ENCODE measurements at regions not wholly inside any gene's neighbourhood (a gene's known extent, or its start where the extent isn't known, plus 50 kb on each side); places are given as distances from the start of the nearest gene placed in this dataset.
A peak's percentile ranks its signal among the peaks of the same experiment; 100 is the strongest.

DNA sequence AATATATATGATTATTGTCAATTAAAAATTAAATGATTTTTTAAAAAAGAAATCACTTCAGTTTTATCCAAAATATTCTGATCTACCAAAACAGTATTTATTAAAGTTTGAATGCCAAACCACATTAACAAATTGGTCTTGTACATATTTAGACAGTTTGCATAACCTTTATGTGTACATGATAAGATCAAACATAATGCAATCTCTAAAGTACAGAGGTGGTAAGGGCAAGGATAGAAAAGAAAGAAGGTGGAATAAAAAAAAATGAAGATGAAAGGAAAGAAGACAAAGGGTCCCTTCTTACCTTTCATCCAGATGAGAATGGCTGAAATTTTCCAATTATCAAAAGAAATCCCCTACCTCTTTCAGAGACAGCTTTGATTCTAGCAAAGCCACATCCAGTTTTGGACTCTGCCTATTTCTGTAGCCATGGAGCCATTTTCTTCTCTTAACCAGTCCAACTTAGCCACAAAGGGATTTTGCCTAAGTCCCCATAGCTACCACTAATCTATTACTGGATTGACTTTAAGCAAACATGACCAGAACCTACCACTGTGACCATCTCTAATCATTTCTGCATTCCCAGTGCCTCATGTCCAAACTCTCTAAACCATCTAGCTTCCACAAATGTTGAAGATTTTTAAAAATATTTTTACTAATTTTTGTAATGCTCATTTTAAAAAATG lies 133.3 kb upstream of the TRPM3 start:
- Mint-ChIP-seq H3K4me1 (no peaks in the 10 kb centered on the region), H3K27ac (no peak overlapping the region), H3K4me3 (no peak overlapping the region), H3K9me3 (no peaks in the 10 kb centered on the region), H3K27me3 (peaks cover 9% of the 10 kb centered on the region)
- ATAC-seq (no peak), DNase-seq (no peak)

DNA sequence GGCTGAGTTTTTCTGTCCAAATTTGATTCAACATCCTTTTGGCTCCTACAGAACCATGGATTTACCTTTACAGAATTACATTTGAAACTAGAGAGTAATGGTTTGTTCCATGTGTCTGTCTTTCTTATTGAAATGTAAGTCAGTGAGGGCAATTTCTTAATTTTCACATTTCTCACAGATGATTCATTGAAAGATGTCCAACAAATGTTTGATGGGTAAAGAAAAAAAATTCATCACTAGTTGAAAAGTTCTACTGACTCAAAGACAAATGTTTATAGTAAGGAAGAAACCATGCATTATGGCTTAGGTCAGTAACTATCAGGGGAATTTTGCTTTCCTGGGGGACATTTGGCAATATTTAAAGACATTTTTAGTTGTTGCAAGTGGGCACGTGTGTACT lies 131.6 kb upstream of the TRPM3 start:
- Mint-ChIP-seq H3K4me1 (no peaks in the 10 kb centered on the region), H3K27me3 (peaks cover 11% of the 10 kb centered on the region), H3K9me3 (no peaks in the 10 kb centered on the region), H3K4me3 (no peak overlapping the region), H3K27ac (no peak overlapping the region)
- ATAC-seq (no peak), DNase-seq (no peak)

DNA sequence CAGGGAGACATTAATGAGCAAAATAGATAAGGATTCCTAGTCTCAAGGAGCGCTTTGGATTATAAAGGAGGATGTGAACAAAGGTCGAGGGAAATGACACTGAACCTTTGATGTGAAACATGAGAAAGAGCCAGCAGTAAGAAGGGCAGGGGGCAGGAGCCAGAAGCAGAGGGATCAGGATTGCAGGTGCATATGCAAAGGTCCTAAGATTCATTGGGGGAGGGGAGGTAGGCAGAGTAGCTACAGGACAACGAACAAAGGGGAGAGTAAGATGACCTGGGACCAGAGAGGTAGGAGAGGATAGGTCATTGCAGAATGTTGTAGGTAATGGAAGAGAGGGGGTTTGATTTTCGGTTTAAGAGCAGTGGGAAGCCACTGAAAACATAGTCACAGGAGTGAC lies 129.2 kb upstream of the TRPM3 start:
- Mint-ChIP-seq H3K27ac (no peak overlapping the region), H3K27me3 (peaks cover 11% of the 10 kb centered on the region), H3K4me1 (no peaks in the 10 kb centered on the region)

DNA sequence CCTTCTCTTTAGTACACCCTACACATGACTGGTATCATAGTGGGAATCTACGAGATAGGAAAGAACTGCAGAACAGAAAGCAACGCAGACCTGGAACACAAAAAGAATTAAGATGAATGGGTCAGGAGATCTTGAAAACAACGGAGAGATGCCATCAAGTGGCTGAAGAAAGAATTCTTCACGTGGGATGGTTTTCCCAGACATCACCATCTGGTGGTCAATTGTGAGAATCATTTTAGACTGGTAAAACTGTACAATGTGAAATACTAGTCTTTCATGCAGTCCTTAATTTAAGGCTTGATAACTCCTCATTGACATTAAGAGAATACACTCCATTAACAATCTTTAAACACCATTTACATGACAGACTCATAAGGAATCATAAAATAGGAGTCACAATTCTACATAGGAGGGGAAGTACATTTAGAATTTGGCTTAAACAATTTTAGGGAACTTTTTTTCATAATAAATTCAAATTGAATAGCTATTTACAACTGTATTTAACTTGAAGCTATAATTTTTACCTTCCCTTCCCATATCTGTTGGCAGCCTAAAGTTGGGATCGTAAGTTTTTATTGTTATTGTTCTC lies 128.4 kb upstream of the TRPM3 start:
- peaks cover 13% of the 10 kb centered on the region for H3K27me3 Mint-ChIP-seq
- no peaks in the 10 kb centered on the region for H3K4me1 Mint-ChIP-seq

More for the DNA sequence above, 129.2 kb upstream of the TRPM3 start:
- DNase-seq: no peak
- no peaks in the 10 kb centered on the region for H3K9me3 Mint-ChIP-seq
- H3K4me3 Mint-ChIP-seq: no peak overlapping the region
- ATAC-seq: no peak

DNA sequence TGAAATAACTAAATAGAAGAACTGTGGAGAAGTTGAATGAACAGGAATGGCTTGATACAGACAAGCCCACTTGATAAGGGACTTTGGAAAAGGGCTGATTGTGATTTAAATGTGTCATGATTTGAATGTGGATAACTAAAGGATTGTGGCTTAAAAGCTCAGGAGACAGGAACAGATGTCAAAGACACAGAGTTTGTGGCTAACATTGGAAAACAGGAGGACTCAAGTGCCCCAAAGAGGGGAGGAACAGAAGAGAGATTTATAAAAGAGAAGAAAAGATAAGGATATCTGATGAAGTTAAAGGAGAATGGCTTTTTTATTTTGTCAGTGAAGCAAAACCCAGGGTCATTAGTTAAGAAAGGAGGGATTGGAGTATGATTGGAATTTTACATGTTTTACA lies 124.2 kb upstream of the TRPM3 start:
- Mint-ChIP-seq H3K27ac (no peak overlapping the region), H3K27me3 (peaks cover 28% of the 10 kb centered on the region), H3K4me3 (no peak overlapping the region), H3K9me3 (no peaks in the 10 kb centered on the region), H3K4me1 (no peaks in the 10 kb centered on the region)
- DNase-seq (no peak), ATAC-seq (no peak)

More for the DNA sequence above, 128.4 kb upstream of the TRPM3 start:
- Mint-ChIP-seq H3K9me3 (no peaks in the 10 kb centered on the region), H3K4me3 (no peak overlapping the region), H3K27ac (no peak overlapping the region)
- no peak for DNase-seq
- peak; percentile 46 for ATAC-seq

DNA sequence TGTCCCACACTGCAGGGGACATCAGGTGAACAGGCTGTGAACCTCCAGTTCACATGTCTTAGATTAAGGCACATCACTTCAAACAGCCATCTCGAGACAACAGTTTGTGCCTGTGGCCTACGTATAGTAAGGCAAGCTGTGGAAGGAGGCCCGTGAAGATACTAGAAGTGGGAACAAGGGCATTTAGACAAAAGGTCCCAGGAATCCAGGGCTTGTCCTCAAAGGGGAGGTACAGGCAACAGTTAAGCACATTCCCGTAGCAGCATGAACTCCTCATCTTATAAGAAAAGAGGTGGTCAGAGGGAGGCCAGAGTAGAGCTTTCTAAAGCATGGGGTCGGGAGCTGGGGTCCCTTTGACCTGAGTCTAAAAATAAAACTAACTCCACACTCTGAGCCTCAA lies 122.5 kb upstream of the TRPM3 start:
- no peak overlapping the region for H3K4me3 Mint-ChIP-seq
- no peaks in the 10 kb centered on the region for H3K4me1 Mint-ChIP-seq
- H3K27me3 Mint-ChIP-seq: peaks cover 16% of the 10 kb centered on the region
- ATAC-seq: no peak
- H3K9me3 Mint-ChIP-seq: no peaks in the 10 kb centered on the region
- DNase-seq: no peak
- H3K27ac Mint-ChIP-seq: no peak overlapping the region

DNA sequence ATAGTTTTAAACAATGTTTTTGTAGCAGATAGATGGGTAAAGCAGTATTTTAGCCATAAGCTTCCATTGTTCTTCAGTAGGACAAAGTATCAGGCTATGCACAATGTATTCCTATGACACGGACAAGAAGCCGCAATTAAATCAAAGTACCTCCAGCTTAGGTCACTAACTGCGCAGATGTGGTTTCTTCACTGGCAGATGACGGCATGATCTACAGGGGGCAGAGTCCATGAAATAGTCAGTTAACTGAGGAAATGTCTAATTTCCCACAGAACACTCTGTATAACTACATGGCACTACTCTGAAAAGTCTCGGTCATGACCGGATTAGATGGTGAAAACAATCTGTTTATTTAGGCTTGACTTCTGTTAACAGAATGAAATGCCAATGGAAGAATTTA lies 120.7 kb upstream of the TRPM3 start:
- no peak overlapping the region for H3K27ac Mint-ChIP-seq

DNA sequence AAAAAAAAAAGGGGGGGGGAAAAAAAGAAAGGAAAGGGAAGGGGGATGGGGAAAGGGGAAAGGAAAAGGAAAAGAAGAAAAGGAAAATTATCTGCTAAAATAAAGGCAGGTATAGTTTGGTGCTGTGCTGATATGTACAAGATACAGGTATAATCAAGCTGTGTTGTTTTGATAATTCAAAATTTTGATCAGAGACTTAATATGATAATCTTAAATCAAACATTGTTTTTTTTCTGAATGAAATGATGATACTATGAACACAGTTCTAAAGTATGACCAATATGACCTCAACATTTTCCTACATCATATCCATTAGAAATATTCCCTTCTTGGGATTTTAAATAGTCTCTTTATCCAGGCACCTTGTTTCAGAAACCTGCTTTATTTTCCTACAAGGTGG lies 115.6 kb upstream of the TRPM3 start:
- Mint-ChIP-seq H3K27ac (no peak overlapping the region), H3K4me1 (no peaks in the 10 kb centered on the region), H3K27me3 (no peaks in the 10 kb centered on the region), H3K9me3 (no peaks in the 10 kb centered on the region), H3K4me3 (no peak overlapping the region)
- DNase-seq (no peak), ATAC-seq (no peak)

More for the DNA sequence above, 120.7 kb upstream of the TRPM3 start:
- DNase-seq (no peak), ATAC-seq (no peak)
- Mint-ChIP-seq H3K4me1 (no peaks in the 10 kb centered on the region), H3K4me3 (no peak overlapping the region), H3K27me3 (peaks cover 16% of the 10 kb centered on the region), H3K9me3 (no peaks in the 10 kb centered on the region)

DNA sequence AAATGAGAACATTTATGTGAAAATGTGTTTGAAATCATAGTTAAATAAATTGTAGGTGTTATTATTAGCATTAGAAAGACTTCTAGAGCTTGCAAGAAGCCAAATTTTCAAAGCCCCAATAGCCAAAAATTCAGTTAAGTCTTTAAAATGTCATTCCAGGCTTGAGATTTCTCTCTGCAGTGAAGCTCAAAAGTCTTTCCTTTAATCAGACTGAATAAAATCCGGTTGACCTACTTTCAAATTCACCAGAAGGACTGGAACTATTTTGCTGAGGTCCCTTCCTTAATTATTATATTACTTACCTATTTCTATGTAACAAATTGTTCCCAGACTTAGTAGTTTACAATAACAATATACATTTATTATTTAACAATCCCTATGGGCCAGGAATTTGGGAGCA lies 112.2 kb upstream of the TRPM3 start:
- no peak for ATAC-seq
- no peak for DNase-seq
- Mint-ChIP-seq H3K27me3 (no peaks in the 10 kb centered on the region), H3K4me1 (no peaks in the 10 kb centered on the region), H3K9me3 (no peaks in the 10 kb centered on the region), H3K4me3 (no peak overlapping the region), H3K27ac (no peak overlapping the region)

DNA sequence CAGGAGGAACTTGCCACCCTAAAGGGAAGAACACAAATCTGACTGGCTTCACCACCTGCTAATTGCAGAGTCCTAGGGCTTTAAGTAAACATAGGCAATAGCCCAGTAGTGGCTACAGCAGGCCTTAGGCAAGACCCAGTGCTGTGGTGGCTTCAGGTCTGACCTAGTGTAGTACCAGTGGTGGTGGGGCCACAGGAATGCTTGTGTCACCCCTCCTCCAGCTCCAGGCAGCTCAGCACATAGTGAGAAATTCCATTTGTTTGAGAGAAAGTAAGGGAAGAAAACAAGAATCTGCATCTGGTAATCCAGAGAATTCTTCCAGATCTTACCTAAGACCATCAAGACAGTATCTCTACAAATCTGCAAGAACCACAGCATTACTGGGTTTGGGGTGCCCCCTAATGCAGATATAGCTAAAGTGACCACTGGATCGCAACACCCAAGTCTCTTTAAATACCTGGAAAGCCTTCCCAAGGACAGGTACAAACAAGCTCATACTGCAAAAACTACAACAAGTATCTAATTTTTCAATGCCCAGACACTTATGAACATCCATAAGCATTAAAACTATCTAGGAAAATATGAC lies 102.6 kb upstream of the TRPM3 start:
- Mint-ChIP-seq H3K27me3 (peaks cover 6% of the 10 kb centered on the region), H3K4me1 (no peaks in the 10 kb centered on the region), H3K4me3 (no peak overlapping the region), H3K9me3 (peaks cover 0 to 4% of the 10 kb centered on the region in 2 donors), H3K27ac (no peak overlapping the region)
- DNase-seq (no peak), ATAC-seq (no peak)

DNA sequence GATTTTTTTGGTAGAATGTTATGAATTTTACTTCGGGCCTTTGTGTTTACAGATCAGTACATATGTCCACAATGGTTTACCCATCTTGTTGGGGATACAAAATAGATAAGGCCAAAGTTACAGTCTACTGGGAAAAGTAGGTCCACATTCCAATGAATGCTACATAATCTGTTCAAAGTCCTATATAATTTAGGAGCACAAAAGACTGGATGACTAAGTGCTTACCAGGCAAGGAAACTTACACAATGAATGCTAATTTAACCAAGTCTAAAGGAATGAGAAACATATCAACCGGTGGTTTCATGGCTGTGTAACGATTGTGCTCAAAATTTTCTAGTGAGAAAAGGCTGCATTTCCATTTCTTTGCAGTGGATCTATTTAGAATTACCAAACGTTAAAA lies 97.4 kb upstream of the TRPM3 start:
- Mint-ChIP-seq H3K4me3 (no peak overlapping the region), H3K27me3 (peaks cover 6% of the 10 kb centered on the region), H3K27ac (no peak overlapping the region), H3K4me1 (no peaks in the 10 kb centered on the region), H3K9me3 (no peaks in the 10 kb centered on the region)
- DNase-seq: no peak
- ATAC-seq: no peak

DNA sequence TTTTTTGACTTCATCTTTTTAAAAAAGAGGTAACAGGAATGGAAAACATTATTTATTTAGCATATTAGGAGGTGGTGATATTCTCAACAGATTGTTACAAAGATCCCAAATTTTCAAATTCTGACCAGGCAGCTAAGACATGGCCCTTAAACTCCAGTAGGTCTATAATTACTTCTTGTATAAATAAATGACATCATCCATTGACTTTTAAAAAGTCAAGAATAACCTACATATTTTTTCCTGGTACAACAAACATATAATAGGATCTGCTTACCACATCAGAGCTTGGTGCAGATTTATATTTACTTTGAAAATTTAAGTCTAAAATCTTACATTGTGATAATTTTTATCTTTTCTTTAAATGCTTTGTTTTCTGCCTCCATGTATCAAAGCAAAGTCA lies 92.2 kb upstream of the TRPM3 start:
- H3K4me3 Mint-ChIP-seq: no peak overlapping the region
- DNase-seq (no peak), ATAC-seq (no peak)
- peaks cover 0 to 7% of the 10 kb centered on the region in 2 donors for H3K9me3 Mint-ChIP-seq
- no peaks in the 10 kb centered on the region for H3K27me3 Mint-ChIP-seq
- no peaks in the 10 kb centered on the region for H3K4me1 Mint-ChIP-seq
- H3K27ac Mint-ChIP-seq: no peak overlapping the region

DNA sequence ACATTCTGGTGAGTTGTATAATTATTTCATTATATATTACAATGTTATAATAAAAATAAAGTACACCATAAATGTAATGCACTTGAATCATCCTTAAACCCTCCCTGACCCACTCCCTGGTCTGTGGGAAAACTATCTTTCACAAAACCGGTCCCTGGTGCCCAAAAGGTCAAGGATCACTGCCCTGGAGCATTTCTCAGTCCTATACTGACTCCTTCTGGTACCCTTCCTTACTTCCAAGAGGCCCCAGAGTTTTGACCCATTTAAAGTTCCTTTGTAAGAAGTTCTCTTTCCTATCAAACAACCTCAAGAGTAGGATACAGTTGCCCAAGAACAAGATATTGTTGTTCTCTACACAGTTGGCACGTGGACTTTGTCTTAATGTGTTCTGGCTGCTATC lies 88.9 kb upstream of the TRPM3 start:
- peaks cover 0 to 7% of the 10 kb centered on the region in 2 donors for H3K9me3 Mint-ChIP-seq
- H3K27me3 Mint-ChIP-seq: no peaks in the 10 kb centered on the region
- no peak for DNase-seq
- no peak overlapping the region for H3K4me3 Mint-ChIP-seq
- no peak overlapping the region for H3K27ac Mint-ChIP-seq
- no peak for ATAC-seq
- H3K4me1 Mint-ChIP-seq: no peaks in the 10 kb centered on the region

DNA sequence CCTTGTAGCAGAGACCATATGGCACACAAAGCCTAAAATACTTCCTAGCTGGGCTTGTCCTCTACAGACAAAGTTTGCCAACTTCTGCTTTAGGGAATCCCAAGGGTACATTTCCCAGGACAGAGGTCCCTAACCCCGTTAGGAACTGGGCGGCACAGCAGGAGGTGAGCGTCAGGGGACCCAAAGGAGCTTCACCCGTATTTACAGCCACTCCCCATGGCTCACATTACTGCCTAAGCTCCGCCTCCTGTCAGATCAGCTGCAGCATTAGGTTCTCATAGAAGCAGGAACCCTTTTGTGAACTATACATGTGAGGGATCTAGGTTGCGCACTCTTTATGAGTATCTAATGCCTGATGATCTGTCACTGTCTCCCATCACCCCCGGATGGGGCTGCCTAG lies 88.5 kb upstream of the TRPM3 start:
- no peaks in the 10 kb centered on the region for H3K27me3 Mint-ChIP-seq
- H3K27ac Mint-ChIP-seq: no peak overlapping the region
- H3K4me3 Mint-ChIP-seq: no peak overlapping the region
- ATAC-seq (no peak), DNase-seq (no peak)
- H3K4me1 Mint-ChIP-seq: no peaks in the 10 kb centered on the region
- H3K9me3 Mint-ChIP-seq: peaks cover 0 to 7% of the 10 kb centered on the region in 2 donors

DNA sequence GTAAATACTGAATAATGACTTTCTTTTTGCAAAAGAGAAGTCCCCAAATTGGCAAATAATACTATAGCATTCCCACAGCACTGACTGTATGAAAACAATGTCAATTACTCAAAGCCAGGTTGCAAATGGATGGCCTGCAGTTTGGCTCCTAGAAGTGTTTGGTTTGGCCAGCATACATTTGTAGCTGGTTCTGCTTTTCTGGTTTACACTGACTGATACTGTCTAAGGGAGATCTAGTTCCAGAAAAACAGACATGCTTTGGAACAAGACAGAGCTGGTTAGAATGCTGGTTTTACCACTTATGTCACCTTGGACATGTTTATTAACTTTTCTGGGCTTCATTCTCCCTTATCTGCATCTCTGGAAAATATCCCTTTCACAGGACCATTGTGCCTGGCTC lies 81.5 kb upstream of the TRPM3 start:
- H3K27ac Mint-ChIP-seq: no peak overlapping the region
- no peak for ATAC-seq
- no peak overlapping the region for H3K4me3 Mint-ChIP-seq
- H3K4me1 Mint-ChIP-seq: no peaks in the 10 kb centered on the region
- peaks cover 0 to 22% of the 10 kb centered on the region in 2 donors for H3K9me3 Mint-ChIP-seq
- DNase-seq: no peak
- H3K27me3 Mint-ChIP-seq: no peaks in the 10 kb centered on the region

DNA sequence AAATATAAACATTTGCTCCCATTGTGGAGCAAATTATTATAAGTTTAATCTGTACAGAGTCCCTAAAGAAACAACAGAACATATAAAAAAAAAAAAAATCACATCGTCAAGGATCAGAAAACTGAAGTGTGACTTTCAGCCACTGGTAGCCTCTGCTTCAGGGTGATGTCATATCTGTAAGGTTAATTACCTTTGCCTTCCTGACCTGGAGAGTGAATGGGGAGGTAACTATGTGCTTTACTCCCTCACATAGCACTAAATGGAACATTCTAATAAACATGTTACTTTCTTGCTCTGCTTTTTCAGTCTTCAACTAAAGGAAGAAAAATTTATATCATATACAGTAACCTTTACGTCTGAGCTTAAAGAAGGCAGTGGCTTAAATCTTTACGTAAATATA lies 70.3 kb upstream of the TRPM3 start:
- ATAC-seq: no peak
- H3K27ac Mint-ChIP-seq: no peak overlapping the region
- H3K27me3 Mint-ChIP-seq: no peaks in the 10 kb centered on the region
- no peaks in the 10 kb centered on the region for H3K9me3 Mint-ChIP-seq
- H3K4me1 Mint-ChIP-seq: no peaks in the 10 kb centered on the region
- DNase-seq: no peak
- no peak overlapping the region for H3K4me3 Mint-ChIP-seq

DNA sequence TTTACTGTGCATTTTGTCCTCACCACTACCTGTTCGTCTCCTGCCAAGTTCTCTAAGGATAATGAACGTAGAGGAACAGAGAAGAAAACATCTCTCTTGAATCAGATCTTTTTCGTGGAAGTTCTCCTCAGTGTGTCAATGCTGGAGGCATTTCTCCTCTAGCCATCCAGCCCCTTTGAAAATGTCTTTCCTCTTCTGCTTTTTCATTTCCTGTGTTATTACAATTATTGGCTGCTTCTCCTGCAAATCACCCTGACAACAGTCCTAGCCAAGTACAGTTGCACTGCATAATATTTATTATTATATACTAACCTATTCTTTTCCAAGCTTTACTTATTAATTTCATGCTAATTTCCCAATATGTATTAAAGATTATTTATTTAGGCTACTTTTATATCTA lies 61.8 kb upstream of the TRPM3 start:
- H3K9me3 Mint-ChIP-seq: no peaks in the 10 kb centered on the region
- ATAC-seq (no peak), DNase-seq (no peak)
- no peak overlapping the region for H3K27ac Mint-ChIP-seq
- H3K27me3 Mint-ChIP-seq: no peaks in the 10 kb centered on the region
- no peak overlapping the region for H3K4me3 Mint-ChIP-seq
- no peaks in the 10 kb centered on the region for H3K4me1 Mint-ChIP-seq
